Mesendoderm (in vitro differentiated cells): ENCODE measurements at regions not wholly inside any gene's neighbourhood (a gene's known extent, or its start where the extent isn't known, plus 50 kb on each side); places are given as distances from the start of the nearest gene placed in this dataset.

Experiments
- DNase-seq: peaks from one replicate; pipeline ENCODE4 v3.0.0; 2013
- H2AK5ac ChIP-seq: 2 replicates; pipeline ENCODE4 v1.6.1; 2013; ENCODE audit warnings: low read length, inconsistent platforms
- H2BK120ac ChIP-seq: 2 replicates; pipeline ENCODE4 v1.6.1; 2013; ENCODE audit warnings: low read depth, mild to moderate bottlenecking, low read length, moderate library complexity, mixed read lengths
- H2BK15ac ChIP-seq: replicated peaks from 2 replicates; pipeline ENCODE4 v1.6.1; 2013; ENCODE audit warnings: low read depth, mild to moderate bottlenecking, moderate library complexity
- H2BK5ac ChIP-seq: 2 replicates; pipeline ENCODE4 v1.6.1; 2013; ENCODE audit warnings: low read length, inconsistent platforms
- H3K18ac ChIP-seq: 2 replicates; pipeline ENCODE4 v1.6.1; 2013; ENCODE audit warnings: mild to moderate bottlenecking, low read length, mixed read lengths
- H3K23ac ChIP-seq: one replicate; pipeline ENCODE4 v1.6.1; 2013; ENCODE audit warnings: low read length
- H3K27ac ChIP-seq: 2 replicates; pipeline ENCODE4 v1.5.1; 2013; ENCODE audit warnings: low read depth, mild to moderate bottlenecking, inconsistent platforms, low read length, moderate library complexity
- H3K27me3 ChIP-seq: 2 replicates; pipeline ENCODE4 v1.6.1; 2013; ENCODE audit warnings: low read length, control low read depth, mild to moderate bottlenecking, inconsistent platforms; ENCODE audit not compliant: insufficient read depth, poor library complexity
- H3K36me3 ChIP-seq: 2 replicates; pipeline ENCODE4 v1.6.1; 2013; ENCODE audit warnings: low read length, inconsistent platforms; ENCODE audit not compliant: control insufficient read depth, insufficient read depth
- H3K4ac ChIP-seq: one replicate; pipeline ENCODE4 v1.6.1; 2013; ENCODE audit warnings: low read depth, mild to moderate bottlenecking, low read length, moderate library complexity
- H3K4me1 ChIP-seq: 2 replicates; pipeline ENCODE4 v1.6.1; 2013; ENCODE audit warnings: low read depth, low read length, inconsistent platforms; ENCODE audit not compliant: control insufficient read depth
- H3K4me2 ChIP-seq: 2 replicates; pipeline ENCODE4 v1.6.1; 2013; ENCODE audit warnings: low read length
- H3K4me3 ChIP-seq: 2 replicates; pipeline ENCODE4 v1.5.1; 2013; ENCODE audit warnings: mild to moderate bottlenecking, low read length
- H3K56ac ChIP-seq: one replicate; pipeline ENCODE4 v1.6.1; 2013; ENCODE audit warnings: low read length
- H3K79me1 ChIP-seq: 2 replicates; pipeline ENCODE4 v1.6.1; 2013; ENCODE audit warnings: low read length, inconsistent platforms
- H3K79me2 ChIP-seq: 2 replicates; pipeline ENCODE4 v1.6.1; 2013; ENCODE audit warnings: mild to moderate bottlenecking, low read length; ENCODE audit not compliant: control insufficient read depth, insufficient read depth
- H3K9ac ChIP-seq: 2 replicates; pipeline ENCODE4 v1.6.1; 2013; ENCODE audit warnings: low read length, inconsistent platforms
- H4K5ac ChIP-seq: one replicate; pipeline ENCODE4 v1.6.1; 2013; ENCODE audit warnings: low read length
- H4K8ac ChIP-seq: one replicate; pipeline ENCODE4 v1.6.1; 2013; ENCODE audit warnings: low read depth, mild to moderate bottlenecking, control low read depth, low read length, moderate library complexity
- WGBS: extraction: QIAGEN DNeasy Blood & Tissue Kit; methylation state at CpG from one replicate; pipeline ENCODE4 v1.1.7; 2013; ENCODE audit warnings: low lambda C conversion rate, missing lambda C conversion rate; ENCODE audit not compliant: insufficient coverage; ENCODE audit errors: extremely low coverage; 5-methylcytosine and 5-hydroxymethylcytosine counted together

- no peaks in the 10 kb centered on the region for H3K4me1 ChIP-seq
- H3K27me3 ChIP-seq: no peaks in the 10 kb centered on the region
- H4K8ac ChIP-seq: no peak overlapping the region
- no peaks in the 10 kb centered on the region for H3K79me1 ChIP-seq
- no peak overlapping the region for H3K4me3 ChIP-seq
- no peak overlapping the region for H3K56ac ChIP-seq
- no peak overlapping the region for H2AK5ac ChIP-seq
- no peak overlapping the region for H4K5ac ChIP-seq
- no peak overlapping the region for H3K4me2 ChIP-seq
- H3K79me2 ChIP-seq: no peaks in the 10 kb centered on the region
- no peak overlapping the region for H3K18ac ChIP-seq
- no peak overlapping the region for H3K9ac ChIP-seq
- no peak overlapping the region for H2BK120ac ChIP-seq
- WGBS: no CpG with 5 or more reads among the region's 3 CpGs
- no peak overlapping the region for H2BK15ac ChIP-seq
- no peak overlapping the region for H2BK5ac ChIP-seq
- no peak for DNase-seq
- H3K4ac ChIP-seq: no peak overlapping the region
- no peak overlapping the region for H3K23ac ChIP-seq
- H3K27ac ChIP-seq: no peak overlapping the region
- H3K36me3 ChIP-seq: no peaks in the 10 kb centered on the region
Observed at GRCh38 chr15:23806980-23807379, 119.9 kb upstream of the NDN start.

DNA sequence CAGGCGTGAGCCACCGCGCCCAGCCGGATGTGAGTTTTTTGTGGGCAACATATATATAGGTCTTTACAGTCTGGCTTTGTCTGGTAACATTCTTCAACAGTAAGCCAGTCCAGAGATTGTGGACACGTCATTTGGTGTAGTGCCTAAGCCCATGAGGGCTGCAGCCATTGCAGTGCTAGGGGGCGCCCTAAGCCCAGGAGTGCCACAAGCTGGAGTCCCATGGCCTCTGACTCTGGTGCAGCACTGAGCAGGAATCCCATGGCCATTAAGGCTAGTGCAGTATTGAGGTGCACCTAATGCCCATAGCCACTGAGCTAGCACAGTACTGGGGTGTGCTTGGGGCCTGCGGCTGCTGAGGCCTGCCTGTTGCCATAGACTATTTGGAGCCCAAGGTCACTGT lies 136.4 kb upstream of the NDN start:
- no peaks in the 10 kb centered on the region for H3K79me2 ChIP-seq
- no peaks in the 10 kb centered on the region for H3K36me3 ChIP-seq
- H3K56ac ChIP-seq: no peak overlapping the region
- H3K27me3 ChIP-seq: no peaks in the 10 kb centered on the region
- H3K4ac ChIP-seq: no peak overlapping the region
- H3K4me3 ChIP-seq: no peak overlapping the region
- no peak overlapping the region for H2BK120ac ChIP-seq
- H3K27ac ChIP-seq: no peak overlapping the region
- no peak overlapping the region for H2AK5ac ChIP-seq
- no peak overlapping the region for H4K8ac ChIP-seq
- H3K18ac ChIP-seq: no peak overlapping the region
- WGBS: no CpG with 5 or more reads among the region's 7 CpGs
- no peak overlapping the region for H3K4me2 ChIP-seq
- DNase-seq: peak; percentile 77
- no peaks in the 10 kb centered on the region for H3K4me1 ChIP-seq
- H2BK5ac ChIP-seq: no peak overlapping the region
- H2BK15ac ChIP-seq: no peak overlapping the region
- no peak overlapping the region for H4K5ac ChIP-seq
- H3K79me1 ChIP-seq: no peaks in the 10 kb centered on the region
- H3K9ac ChIP-seq: no peak overlapping the region
- H3K23ac ChIP-seq: no peak overlapping the region

DNA sequence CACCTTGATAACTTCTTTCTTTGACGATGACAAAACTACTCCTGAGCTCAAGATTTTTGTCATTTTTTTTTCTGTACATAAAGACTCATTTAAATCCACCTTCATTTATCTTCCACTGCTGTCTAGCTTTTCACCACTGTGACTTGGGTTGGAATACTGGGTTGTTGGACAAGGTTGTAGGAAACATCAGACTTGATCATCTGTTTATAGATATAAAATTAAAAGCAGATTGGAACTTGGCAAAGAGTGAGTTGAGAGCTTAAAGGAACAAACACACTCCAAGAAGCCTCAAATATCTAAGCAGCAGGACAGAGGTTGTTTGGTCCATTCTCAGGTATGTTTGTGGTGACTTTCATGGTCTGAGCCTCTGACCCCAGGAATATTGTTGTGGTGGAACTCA lies 141.7 kb upstream of the NDN start:
- Histone ChIP-seq H3K23ac (no peak overlapping the region), H3K36me3 (no peaks in the 10 kb centered on the region), H3K56ac (no peak overlapping the region), H2BK5ac (no peak overlapping the region), H3K27ac (no peak overlapping the region), H3K4me2 (no peak overlapping the region), H2AK5ac (no peak overlapping the region), H3K27me3 (no peaks in the 10 kb centered on the region), H4K8ac (no peak overlapping the region), H3K79me1 (no peaks in the 10 kb centered on the region), H2BK120ac (no peak overlapping the region), H2BK15ac (no peak overlapping the region), H3K4me1 (no peaks in the 10 kb centered on the region), H3K4ac (no peak overlapping the region), H3K79me2 (no peaks in the 10 kb centered on the region), H4K5ac (no peak overlapping the region), H3K4me3 (no peak overlapping the region), H3K9ac (no peak overlapping the region), H3K18ac (no peak overlapping the region)
- DNase-seq: no peak
- no CpG with 5 or more reads among the region's 1 CpG for WGBS

DNA sequence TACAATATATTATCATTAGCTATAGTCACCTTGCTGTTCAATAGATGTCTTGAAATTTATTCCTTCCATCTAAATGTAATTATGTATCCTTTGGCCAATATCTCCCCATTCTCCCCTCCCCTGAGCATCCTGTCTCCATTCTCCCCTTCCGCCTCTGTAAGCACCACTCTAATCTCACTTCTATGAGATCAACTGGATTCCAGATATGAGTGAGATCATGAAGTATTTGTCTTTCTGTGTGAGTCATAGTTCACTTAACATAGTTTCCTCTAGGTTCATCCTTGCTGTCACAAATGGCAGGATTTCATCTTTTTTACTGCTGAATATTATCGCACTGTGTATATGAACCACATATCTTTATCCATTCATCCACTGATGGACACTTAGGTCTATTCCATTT lies 148.8 kb upstream of the NDN start:
- no peak overlapping the region for H2AK5ac ChIP-seq
- no peaks in the 10 kb centered on the region for H3K79me1 ChIP-seq
- no peak overlapping the region for H3K4me2 ChIP-seq
- H3K56ac ChIP-seq: no peak overlapping the region
- WGBS: no CpG with 5 or more reads among the region's 2 CpGs
- H3K36me3 ChIP-seq: no peaks in the 10 kb centered on the region
- no peak overlapping the region for H2BK120ac ChIP-seq
- H3K4ac ChIP-seq: no peak overlapping the region
- no peak overlapping the region for H2BK5ac ChIP-seq
- H2BK15ac ChIP-seq: no peak overlapping the region
- H3K9ac ChIP-seq: no peak overlapping the region
- H3K27ac ChIP-seq: no peak overlapping the region
- H3K79me2 ChIP-seq: no peaks in the 10 kb centered on the region
- no peaks in the 10 kb centered on the region for H3K4me1 ChIP-seq
- H3K27me3 ChIP-seq: no peaks in the 10 kb centered on the region
- no peak overlapping the region for H4K8ac ChIP-seq
- H4K5ac ChIP-seq: no peak overlapping the region
- H3K23ac ChIP-seq: no peak overlapping the region
- no peak for DNase-seq
- H3K18ac ChIP-seq: no peak overlapping the region
- H3K4me3 ChIP-seq: no peak overlapping the region

GRCh38 chr15:23839893-23840474 lies 152.9 kb upstream of the NDN start:
- no peaks in the 10 kb centered on the region for H3K4me1 ChIP-seq
- H3K27me3 ChIP-seq: no peaks in the 10 kb centered on the region
- H3K4ac ChIP-seq: no peak overlapping the region
- no peaks in the 10 kb centered on the region for H3K36me3 ChIP-seq
- H3K9ac ChIP-seq: no peak overlapping the region
- no peak overlapping the region for H3K18ac ChIP-seq
- no peak for DNase-seq
- H4K8ac ChIP-seq: no peak overlapping the region
- no peak overlapping the region for H2BK5ac ChIP-seq
- H3K4me2 ChIP-seq: no peak overlapping the region
- H3K23ac ChIP-seq: no peak overlapping the region
- H3K4me3 ChIP-seq: no peak overlapping the region
- H2AK5ac ChIP-seq: no peak overlapping the region
- WGBS: no CpG with 5 or more reads among the region's 6 CpGs
- no peak overlapping the region for H3K56ac ChIP-seq
- H3K79me2 ChIP-seq: no peaks in the 10 kb centered on the region
- no peak overlapping the region for H2BK15ac ChIP-seq
- no peak overlapping the region for H2BK120ac ChIP-seq
- no peak overlapping the region for H3K27ac ChIP-seq
- H3K79me1 ChIP-seq: no peaks in the 10 kb centered on the region
- no peak overlapping the region for H4K5ac ChIP-seq

- WGBS: no CpG with 5 or more reads among the region's 3 CpGs
- no peak overlapping the region for H2BK120ac ChIP-seq
- H3K4me2 ChIP-seq: no peak overlapping the region
- no peak overlapping the region for H3K27ac ChIP-seq
- H4K5ac ChIP-seq: no peak overlapping the region
- no peak for DNase-seq
- no peak overlapping the region for H3K18ac ChIP-seq
- H2BK5ac ChIP-seq: no peak overlapping the region
- H3K4me3 ChIP-seq: no peak overlapping the region
- no peaks in the 10 kb centered on the region for H3K27me3 ChIP-seq
- H3K4me1 ChIP-seq: no peaks in the 10 kb centered on the region
- no peak overlapping the region for H3K4ac ChIP-seq
- H3K79me2 ChIP-seq: no peaks in the 10 kb centered on the region
- no peak overlapping the region for H4K8ac ChIP-seq
- H3K79me1 ChIP-seq: no peaks in the 10 kb centered on the region
- H3K9ac ChIP-seq: no peak overlapping the region
- no peak overlapping the region for H2BK15ac ChIP-seq
- no peak overlapping the region for H3K23ac ChIP-seq
- H3K36me3 ChIP-seq: no peaks in the 10 kb centered on the region
- H3K56ac ChIP-seq: no peak overlapping the region
- H2AK5ac ChIP-seq: no peak overlapping the region
Observed at GRCh38 chr15:23846218-23846617, 159.1 kb upstream of the NDN start.
